ENCODE measurements at regions not wholly inside any gene's neighbourhood (a gene's known extent, or its start where the extent isn't known, plus 50 kb on each side); places are given as distances from the start of the nearest gene placed in this dataset.

- TF ChIP-seq ATF2 (IDR thresholded peaks at IDR 0.05; ENCODE audit: low read length) (no peak), GABPA (IDR thresholded peaks at IDR 0.05; ENCODE audit: borderline replicate concordance, insufficient read depth, low read length) (no peak), KDM4A (IDR thresholded peaks at IDR 0.05; ENCODE audit: low read depth, low read length, severe bottlenecking) (no peak), SIX5 (IDR thresholded peaks at IDR 0.05; ENCODE audit: low read depth, low read length) (no peak), SIN3A (conservative IDR thresholded peaks at IDR 0.05 in 1 of 2, IDR thresholded peaks at IDR 0.05 in 1 of 2; ENCODE audit: low read depth in 1 of 2, low read length in 2 of 2) (no peak), CTBP2 (IDR thresholded peaks at IDR 0.05; ENCODE audit: borderline replicate concordance, insufficient read depth, insufficient read length, low read length) (no peak)
Measured at GRCh38 chr1:8213136-8213535, 104.8 kb upstream of the SLC45A1 start (continued).

All from H1 (cell line).